ENCODE measurements at regions not wholly inside any gene's neighbourhood (a gene's known extent, or its start where the extent isn't known, plus 50 kb on each side); places are given as distances from the start of the nearest gene placed in this dataset.

DNA sequence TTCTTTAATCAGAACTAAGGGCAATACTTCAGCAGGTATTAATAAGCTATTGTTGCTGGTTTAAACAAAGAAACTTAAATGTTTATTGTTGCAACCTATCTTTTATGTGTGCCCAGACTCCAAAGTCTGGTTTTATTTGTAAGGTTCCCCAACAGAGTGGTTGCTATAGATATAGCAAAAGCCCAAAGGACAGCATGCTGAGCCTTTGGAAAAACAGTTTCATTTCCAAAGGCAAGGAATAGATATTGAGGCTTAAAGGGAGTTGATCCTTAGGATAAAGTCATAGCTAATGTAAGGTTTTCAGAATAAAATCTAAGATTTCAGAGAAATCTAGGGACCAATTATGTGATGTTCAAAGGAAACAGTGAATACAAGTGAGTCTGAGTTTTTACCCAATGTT is 413.2 kb upstream of the SLC14A2 start:
- TF ChIP-seq POLR2A (IDR thresholded peaks at IDR 0.05; ENCODE audit: extremely low read depth, insufficient read length) = no peak
- TF ChIP-seq, protein P1, sequence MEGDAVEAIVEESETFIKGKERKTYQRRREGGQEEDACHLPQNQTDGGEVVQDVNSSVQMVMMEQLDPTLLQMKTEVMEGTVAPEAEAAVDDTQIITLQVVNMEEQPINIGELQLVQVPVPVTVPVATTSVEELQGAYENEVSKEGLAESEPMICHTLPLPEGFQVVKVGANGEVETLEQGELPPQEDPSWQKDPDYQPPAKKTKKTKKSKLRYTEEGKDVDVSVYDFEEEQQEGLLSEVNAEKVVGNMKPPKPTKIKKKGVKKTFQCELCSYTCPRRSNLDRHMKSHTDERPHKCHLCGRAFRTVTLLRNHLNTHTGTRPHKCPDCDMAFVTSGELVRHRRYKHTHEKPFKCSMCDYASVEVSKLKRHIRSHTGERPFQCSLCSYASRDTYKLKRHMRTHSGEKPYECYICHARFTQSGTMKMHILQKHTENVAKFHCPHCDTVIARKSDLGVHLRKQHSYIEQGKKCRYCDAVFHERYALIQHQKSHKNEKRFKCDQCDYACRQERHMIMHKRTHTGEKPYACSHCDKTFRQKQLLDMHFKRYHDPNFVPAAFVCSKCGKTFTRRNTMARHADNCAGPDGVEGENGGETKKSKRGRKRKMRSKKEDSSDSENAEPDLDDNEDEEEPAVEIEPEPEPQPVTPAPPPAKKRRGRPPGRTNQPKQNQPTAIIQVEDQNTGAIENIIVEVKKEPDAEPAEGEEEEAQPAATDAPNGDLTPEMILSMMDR (IDR thresholded peaks at IDR 0.05; ENCODE audit: low read depth, low read length) = no peak
- TF ChIP-seq, protein P2, sequence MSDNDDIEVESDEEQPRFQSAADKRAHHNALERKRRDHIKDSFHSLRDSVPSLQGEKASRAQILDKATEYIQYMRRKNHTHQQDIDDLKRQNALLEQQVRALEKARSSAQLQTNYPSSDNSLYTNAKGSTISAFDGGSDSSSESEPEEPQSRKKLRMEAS (IDR thresholded peaks at IDR 0.05; ENCODE audit: low read depth, low read length) = no peak
